NCI-H2196 (cell line): ENCODE measurements at regions not wholly inside any gene's neighbourhood (a gene's known extent, or its start where the extent isn't known, plus 50 kb on each side); places are given as distances from the start of the nearest gene placed in this dataset.
"Not testable (repeated sequence)": the region's sequence is repeated elsewhere in the genome, so short reads cannot be mapped to it uniquely, and the experiment has no call there.

Experiments used
- DNase-seq: peaks from one replicate; lab custom pipeline; 2025; ENCODE audit not compliant: unreplicated experiment; lab: John Stamatoyannopoulos, UW

DNA sequence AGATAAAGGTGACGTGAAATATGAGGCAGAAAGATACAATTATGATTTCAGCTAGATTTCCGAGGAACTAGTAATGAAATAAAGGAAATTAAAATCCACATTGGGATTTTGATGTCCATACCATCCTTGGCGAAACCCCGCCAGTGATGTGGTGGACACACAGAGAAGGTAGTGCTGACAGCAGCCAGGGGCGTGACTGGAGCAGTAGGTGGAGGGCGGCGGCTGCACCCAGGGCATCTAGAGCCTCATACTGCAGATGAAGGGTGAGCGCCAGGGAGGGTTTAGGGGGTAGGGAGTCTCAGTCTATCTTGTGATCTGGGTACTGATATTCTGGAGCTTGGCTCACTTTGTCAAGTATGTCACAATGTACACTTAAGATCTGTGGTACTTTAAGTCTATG is 855.5 kb upstream of the POM121L12 start:
- no peak for DNase-seq

DNA sequence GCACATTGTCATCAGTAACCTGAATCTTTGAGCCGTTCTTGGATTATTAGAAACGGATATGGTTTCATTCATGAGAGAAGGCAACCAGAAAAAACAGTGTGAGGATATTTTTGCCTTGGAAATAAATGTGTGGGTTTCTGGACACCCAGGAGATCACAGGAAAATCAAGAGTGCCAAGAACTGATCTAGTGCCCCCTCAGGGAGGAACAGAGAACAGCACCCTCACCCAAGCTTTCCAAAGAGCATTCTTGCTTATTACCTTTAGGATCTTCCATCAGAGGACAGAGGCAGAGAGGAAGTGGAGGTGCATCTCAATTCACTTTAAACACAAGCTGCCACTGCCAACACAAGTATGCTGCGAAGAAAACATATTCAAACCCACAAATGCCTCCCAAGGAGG is 851.5 kb upstream of the COBL start:
- DNase-seq: no peak

DNA sequence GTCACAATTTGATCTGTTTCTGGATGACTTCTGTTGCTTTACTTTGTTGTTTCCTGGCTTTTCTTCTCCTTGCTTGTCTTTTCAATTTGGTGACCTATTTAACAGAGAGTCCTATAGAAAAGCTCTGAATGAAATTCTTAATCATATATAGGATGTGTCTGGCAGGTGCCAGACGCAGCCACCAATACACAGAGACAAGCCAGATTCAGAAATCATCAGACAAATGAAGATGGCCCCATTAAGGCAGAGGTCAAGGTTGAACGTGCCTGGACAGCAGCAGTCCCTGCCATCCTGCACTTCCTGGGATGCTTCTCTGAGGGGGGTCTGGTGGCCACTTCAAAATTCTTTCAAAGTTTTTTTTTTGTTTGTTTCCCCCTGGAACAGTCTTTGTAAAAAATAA is 846.7 kb upstream of the COBL start:
- DNase-seq: no peak

DNA sequence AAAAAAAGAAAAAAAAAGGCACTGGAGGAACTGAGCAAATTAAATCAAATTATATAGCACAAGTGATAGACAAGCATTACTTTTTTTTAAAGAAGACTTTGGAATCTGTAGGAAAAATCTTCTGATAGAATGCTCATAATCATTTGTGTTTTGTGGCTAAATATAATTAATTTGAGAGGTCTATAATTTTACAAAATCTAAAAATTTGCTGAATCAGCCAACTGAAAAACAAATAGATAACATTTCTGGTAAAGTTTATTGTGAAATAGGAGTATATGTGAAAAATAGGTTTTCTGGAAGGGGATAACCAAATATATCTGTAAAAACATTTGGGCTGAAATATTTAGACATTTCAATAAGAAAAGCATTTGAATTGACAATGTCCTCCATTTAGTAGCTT is 844.9 kb upstream of the COBL start:
- no peak for DNase-seq

DNA sequence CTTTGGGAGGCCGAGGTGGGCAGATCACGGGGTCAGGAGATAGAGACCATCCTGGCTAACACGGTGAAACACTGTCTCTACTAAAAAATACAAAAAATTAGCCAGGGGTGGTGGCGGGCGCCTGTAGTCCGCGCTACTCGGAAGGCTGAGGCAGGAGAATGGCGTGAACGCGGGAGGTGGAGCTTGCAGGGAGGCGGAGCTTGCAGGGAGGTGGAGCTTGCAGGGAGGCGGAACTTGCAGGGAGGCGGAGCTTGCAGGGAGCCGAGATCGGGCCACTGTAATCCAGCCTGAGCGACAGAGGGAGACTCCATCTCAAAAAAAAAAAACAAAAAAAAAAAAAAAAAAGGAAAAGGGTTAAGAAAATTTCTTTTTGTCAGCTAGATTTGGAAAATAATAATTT is 842.8 kb upstream of the COBL start:
- not testable (repeated sequence) for DNase-seq

DNA sequence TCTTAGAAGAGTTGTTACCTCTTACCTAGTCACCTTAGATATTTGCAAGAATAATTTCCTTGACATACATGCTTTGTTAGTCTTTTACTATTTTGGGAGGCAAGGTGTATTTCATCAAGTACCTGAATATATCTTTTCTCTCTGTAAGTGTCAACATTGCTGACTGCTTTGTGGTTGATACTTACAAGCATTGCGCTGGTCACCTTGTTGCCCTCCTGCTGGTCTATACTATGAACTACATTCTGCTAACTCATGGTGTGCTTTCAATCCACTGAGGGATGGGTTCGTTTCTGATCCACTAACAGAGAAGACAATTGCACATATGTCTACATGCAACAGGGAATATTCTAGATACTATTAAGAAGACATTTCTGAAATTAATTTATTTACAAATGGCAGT is 837.8 kb upstream of the COBL start:
- DNase-seq: no peak

DNA sequence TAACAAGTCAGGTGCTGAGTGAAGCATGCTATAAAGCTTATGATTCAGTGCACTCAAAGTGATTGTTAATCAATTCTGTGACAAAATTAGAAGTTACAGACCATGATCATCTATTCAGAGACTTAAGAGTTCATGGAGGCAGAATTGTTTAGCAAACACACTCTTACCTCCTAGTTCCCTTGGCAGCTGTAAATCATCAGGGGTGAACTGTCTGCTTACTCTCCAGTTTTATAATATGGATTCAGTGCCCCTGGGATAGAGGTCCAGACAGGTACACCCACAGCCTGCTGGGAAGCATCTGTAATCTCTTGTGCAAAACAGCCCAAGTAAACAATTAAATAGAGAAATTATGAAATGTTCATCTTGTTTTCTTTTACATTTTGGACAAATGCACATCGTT is 835.0 kb upstream of the COBL start:
- no peak for DNase-seq

DNA sequence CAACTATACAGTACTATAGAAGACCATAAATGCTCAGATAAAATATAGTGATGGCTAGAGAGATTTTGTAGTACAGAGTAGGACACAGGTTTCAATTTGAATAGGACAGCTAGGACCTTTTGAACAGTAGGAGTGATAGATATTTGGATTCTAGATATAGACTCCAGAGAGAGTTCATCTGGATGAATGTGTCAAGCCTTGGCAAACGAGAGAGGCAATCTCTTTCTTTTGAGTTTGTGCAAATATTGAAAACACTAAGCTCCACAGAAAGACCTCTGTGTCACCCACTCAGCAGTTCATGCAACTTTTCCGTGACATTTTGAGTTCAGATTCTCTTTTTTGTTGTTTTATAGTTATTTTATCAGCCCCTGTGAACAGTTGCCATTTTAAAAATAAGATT is 834.3 kb upstream of the COBL start:
- DNase-seq: no peak

DNA sequence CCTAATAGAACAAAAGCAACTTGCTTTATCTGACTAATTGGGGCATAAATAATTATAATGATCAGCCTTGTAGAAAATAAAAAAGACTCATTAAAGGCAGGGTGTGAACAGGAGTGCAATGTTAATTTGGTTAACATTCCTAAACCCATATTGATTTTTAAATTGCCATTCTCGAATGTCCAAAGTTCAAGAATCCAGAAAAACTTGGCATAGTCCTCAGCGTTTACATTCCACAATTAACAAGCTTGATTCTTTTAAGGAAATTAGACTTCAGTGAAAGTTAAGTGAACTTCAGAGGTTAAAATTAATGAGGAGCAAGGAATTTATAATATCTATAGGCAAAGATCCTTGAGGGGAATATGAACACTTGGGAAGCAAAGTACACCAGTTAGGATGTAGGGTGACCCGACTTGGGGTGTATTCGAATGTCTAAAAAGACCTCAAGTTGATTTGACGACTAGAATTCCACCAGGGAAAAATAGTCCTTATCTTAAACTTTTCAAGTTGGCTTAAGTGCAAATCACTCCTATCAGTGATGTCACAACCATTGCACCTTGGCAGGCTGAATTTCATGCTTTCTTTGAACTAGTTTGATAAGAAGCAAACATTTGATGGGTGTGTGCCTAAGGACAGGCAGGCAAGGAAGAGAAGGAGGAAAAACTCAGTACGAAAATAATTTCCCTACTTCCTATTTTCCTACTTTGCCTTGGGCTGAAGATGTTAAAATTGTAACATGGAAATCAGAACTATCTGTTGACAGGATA is 830.4 kb upstream of the COBL start:
- DNase-seq: no peak

DNA sequence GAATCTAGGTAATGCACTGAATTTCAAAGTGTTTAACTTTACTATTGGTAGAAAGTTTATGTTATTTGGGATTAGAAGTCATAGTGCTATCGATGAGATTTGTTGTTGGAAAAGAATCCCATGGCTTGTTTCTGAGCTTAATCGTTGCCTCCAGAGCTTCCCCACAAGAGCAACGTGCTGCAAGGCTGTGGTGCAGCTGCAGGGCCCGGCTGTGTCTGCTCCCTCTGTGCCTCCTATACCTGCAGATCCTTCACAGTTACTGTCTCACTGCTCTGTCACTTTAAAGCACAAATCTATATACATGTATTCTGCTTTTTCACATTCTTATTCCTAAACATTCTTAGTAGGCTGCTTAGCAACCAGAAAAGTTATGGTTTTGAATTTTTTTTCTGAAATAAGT is 826.6 kb upstream of the COBL start:
- no peak for DNase-seq

DNA sequence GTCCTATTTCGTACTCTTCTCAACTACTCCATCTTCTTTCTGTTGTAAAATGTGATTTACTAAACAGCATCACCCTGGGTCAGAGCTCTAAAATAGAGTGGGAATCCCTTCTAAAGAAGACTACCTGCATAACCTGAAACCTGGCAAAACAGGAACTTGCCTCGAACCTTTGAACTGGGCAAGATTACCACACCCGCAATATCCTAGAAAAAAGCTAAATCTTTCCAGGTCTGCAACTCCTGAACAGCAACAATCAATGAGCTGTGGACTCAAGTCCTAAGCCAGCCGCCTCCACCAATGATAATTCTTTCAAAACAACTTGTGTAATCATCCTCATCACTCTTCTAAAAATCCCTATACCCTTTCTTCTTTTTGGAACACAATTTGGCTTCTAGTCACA is 824.2 kb upstream of the COBL start:
- DNase-seq: no peak

DNA sequence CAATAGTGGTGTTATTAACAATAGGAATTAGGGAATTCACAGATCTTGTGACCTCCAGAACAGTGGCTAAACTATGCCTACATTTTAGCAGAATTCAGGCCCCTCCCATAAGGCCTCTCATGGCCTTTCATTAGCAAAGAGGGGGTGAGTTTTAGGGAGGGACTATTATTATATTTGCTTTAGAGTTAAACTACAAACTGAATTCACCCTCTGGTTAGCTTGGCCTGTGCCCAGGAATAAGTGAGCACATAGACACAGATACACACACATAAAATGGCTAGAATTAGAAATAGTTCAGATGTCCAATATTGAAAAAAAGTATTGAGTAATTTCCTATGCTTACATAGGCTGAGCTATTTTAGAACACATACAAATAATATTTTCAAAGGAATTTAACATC is 818.8 kb upstream of the COBL start:
- DNase-seq: no peak

DNA sequence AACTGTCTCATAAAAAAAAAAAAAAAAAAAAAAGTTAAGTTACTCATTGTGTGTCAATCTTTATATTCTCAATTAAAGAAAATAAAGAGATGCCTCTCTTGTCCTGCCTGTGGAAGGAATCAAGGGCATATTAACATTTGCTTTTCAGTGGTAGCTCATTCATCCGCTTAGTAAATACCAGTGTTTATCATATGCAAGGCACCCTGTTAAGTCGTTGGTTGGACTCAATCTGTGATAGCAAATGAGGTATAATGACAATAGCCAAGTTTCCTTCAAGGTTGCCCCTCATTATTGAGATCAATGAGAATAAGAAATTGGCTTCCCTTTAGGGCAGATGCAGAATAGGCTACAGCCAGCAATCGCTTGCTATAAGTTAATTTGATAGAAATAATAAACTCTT is 812.7 kb upstream of the COBL start:
- no peak for DNase-seq

DNA sequence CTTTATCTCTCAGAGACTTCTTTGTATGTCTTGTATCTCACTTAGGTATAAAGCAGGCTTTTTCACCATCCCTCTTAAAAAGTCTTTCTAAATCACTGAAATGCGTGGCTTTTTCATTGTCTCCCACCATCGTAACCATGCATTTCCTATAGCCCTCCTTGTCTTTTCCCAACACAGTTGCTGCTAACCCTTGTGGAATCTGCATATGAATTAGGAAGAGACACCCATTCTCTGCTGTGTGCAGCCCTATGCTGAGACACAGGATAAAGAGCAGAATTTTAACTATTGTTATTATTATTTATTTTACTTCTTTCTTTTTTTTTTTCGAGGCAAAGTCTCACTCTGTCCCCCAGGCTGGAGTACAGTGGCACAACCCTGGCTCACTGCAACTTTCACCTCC is 804.3 kb upstream of the COBL start:
- DNase-seq: no peak

DNA sequence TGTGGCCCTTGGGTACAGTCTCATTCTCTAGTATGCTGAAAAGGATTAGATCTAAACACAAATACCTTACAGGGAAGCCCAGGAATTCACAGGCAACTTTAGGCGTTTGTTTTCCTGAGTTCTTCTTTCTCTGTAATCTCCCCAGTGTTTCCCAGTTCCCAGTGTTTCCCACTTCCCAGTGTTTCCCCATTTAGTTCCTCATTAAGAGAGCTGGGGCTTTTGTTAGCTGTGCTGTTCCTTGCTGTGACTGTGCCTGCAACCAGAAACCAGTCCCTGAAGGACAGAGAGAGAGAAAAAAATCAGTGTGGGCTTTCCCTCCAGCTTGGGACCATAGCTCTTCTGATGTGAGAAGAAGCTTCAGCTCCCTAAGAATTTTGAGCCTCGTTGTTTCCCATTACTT is 802.9 kb upstream of the COBL start:
- DNase-seq: no peak

DNA sequence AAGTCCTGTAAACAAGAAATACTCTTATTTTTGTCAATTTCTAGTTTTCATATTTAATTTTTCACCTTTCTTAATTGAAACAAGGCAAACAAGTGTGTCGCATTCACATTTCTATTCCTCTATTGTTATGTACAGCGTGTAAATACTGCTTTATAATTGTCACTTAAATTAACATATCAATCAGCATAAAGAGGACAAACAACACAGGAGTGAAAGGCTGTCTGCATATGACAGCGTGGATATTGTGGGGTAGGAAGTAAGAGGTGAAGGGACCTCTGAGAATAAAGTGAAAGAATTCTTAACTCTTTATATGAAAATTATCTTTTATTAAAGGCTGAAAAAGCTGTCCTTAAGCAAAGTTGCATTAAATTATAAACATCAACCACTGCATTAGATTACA is 797.9 kb upstream of the COBL start:
- DNase-seq: no peak

DNA sequence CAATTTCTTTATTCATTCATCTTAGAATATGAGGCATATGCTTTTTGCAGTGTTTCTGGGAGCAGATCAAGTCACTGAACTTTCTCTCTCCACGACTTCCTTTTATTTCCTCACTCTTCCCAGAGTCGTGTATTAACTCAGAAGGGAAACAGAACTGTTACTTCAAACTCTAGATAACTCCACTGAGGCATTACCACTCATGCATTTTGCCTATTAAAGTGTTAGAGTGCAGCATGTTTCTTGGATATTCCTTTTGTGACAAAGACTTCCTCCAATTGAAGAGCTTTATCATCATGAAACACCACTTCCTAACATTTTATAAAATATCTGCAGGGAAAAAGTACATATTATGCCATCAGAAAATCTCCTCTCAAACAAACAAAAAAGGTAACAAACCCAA is 797.4 kb upstream of the COBL start:
- DNase-seq: no peak

DNA sequence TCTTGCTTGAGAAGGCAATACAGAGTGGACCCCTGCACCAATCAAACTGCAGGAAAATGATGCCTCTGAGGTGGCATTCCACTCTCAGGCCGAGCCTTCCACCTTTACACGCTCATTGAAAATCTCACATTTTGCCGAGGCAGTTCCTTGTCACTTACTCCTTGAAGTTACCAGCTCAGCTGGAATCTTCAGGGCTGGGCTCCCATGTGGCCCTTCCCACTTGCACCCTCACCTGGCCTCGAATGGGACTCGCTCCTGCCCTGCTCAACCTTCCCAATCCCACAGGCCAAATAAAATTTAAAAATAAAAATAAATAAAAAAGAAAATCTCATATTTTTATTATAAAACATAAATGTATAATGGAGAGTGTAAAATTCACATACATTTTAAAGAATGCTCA is 790.7 kb upstream of the COBL start:
- no peak for DNase-seq

DNA sequence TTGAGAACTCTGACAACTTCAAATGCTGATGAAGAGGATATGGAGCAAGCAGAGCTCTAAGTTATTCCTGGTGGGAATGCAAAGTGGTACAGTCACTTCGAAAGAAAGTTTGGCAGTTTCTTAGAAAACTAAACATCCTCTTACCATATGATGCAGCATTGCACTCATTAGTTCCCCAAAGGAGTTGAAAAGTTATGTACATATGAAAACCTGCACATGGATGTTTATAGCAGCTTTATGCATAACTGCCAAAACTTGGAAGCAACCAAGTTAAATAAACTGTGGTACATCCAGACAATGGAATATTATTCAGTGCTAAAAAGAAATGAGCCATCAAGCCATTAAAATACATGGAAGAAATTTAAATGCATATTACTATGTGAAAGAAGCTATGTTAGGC is 779.3 kb upstream of the COBL start:
- DNase-seq: no peak

DNA sequence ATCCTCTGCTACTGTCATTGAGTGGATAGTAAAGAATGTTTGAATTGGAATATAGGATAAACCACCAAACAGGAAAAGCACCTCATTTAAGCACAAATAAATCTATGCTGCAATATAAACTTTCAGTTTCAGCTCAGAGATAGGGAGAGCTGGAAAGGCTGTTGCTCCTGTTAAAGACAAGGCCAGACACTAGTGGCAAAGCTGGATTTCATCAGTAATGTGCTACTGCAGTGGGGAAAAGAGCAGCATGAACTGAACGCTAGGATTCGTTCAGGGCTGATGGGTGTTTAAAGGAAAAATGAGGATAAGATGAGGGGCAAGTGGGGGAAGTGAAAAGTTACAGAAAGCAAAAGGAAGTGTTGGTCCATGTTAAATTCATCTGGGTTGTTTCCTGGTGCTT is 775.4 kb upstream of the COBL start:
- no peak for DNase-seq

DNA sequence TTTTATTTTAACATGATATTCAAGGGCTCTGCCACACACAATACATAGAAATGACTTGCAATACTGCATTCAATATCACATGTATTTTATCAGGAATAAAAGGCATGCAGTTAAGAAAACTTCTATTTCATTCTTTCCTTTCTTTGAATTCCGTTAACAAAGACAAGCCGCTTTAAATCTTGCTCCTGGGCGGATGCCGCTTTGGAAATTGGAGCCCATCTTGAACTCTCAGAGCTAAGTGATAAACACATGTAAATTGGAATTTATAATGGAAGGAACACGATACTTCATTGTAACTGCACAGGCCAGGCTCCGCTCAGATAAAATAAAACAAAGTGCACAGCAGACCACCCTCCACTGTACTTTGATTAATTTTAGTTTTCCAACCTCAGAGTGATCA is 774.5 kb upstream of the COBL start:
- no peak for DNase-seq

DNA sequence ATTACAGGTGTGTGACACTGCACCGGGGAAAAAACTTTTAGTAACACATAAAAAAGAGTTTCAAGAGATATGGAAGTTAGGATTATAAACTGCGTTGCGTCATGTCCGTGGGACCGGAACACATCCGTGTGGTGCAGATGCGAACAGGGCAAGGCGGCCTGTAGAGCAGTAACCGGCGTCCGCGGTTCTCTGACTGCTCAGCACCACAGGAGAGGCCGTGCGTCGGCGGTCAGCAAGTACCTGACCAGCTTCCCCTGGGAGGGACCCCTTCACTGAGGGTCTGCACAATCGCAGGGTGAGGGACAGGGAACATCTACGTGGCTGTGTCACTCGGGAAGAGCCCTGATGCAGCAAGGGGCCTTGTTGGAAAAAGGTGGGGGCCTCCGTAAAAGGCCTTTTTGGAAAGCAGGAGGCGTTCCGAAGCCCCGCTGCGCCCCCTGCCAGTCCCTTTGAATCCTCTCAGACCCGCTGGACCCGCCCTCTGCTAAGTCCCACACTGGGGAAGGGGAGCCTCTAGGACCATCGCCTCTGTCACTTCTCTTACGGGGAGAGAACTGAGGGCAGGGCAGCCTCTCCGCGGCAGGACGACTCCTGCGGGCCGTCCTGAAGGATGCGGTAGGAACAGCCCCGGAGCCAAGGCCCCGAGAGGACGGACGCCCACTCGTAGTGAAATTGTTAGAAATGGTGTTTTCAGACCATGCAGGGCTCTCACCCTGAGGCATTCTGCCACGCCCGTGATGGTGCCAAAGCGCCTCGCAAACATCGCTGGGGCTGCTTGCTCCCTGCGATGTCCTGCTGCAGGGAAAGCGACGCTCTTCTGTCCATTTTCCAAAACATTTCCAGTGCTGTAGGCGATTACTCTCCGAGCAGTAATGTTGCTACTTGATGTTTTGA is 771.6 kb upstream of the COBL start:
- DNase-seq: no peak

DNA sequence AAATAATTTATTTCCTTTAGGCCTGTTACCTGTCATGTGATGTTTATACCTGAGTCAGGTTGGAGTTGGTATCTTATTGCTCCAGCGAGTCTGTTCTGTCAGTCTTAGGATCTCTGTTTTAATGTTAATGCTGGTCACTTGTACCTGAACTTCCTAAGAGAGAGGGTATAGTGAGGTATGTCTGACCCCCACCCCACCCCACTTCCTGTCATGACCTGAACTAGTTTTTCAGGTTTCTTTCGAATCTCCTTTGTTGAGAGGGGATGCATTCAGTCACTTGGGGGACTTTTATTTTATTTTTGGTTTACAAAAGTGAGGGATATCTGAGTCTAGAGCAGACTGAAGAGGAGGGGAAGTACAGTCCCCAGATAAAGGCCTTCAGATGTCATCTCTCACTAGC is 769.0 kb upstream of the COBL start:
- no peak for DNase-seq
